Activated naive CD8-positive, alpha-beta T cell treated with anti-CD3 and anti-CD28 coated beads for 36 hours (primary cell): ENCODE measurements at regions not wholly inside any gene's neighbourhood (a gene's known extent, or its start where the extent isn't known, plus 50 kb on each side); places are given as distances from the start of the nearest gene placed in this dataset.

Experiments
- DNase-seq: peaks from one replicate; pipeline ENCODE4 v3.0.0; 2021
- H3K27ac Mint-ChIP-seq: one replicate; pipeline ENCODE4 v1.8.0; 2022; ENCODE audit warnings: mild to moderate bottlenecking, moderate library complexity, mixed read lengths
- H3K27me3 Mint-ChIP-seq: one replicate; pipeline ENCODE4 v1.8.0; 2022; ENCODE audit warnings: mild to moderate bottlenecking, mixed read lengths
- H3K36me3 Mint-ChIP-seq: one replicate; pipeline ENCODE4 v1.8.0; 2021; ENCODE audit warnings: mild to moderate bottlenecking, mixed read lengths
- H3K4me1 Mint-ChIP-seq: one replicate; pipeline ENCODE4 v1.8.0; 2021; ENCODE audit warnings: mixed read lengths
- H3K4me3 Mint-ChIP-seq: one replicate; pipeline ENCODE4 v1.8.0; 2022; ENCODE audit warnings: mild to moderate bottlenecking, moderate library complexity, mixed read lengths
- H3K9me3 Mint-ChIP-seq: one replicate; pipeline ENCODE4 v1.8.0; 2022; ENCODE audit warnings: mixed read lengths

- H3K27me3 Mint-ChIP-seq = peaks cover 4% of the 10 kb centered on the region
- no peak overlapping the region for H3K4me3 Mint-ChIP-seq
- no peak for DNase-seq
- no peaks in the 10 kb centered on the region for H3K36me3 Mint-ChIP-seq
- no peaks in the 10 kb centered on the region for H3K9me3 Mint-ChIP-seq
- H3K4me1 Mint-ChIP-seq = no peaks in the 10 kb centered on the region
- H3K27ac Mint-ChIP-seq = no peak overlapping the region
Measured at GRCh38 chr10:91042069-91042468, 121.2 kb upstream of the ANKRD1 start.

GRCh38 chr10:91043173-91043910 lies 122.5 kb upstream of the ANKRD1 start:
- H3K4me1 Mint-ChIP-seq = peaks cover 1% of the 10 kb centered on the region
- no peak overlapping the region for H3K4me3 Mint-ChIP-seq
- no peaks in the 10 kb centered on the region for H3K9me3 Mint-ChIP-seq
- DNase-seq = no peak
- peaks cover 4% of the 10 kb centered on the region for H3K27me3 Mint-ChIP-seq
- H3K36me3 Mint-ChIP-seq = no peaks in the 10 kb centered on the region
- H3K27ac Mint-ChIP-seq = no peak overlapping the region

DNA sequence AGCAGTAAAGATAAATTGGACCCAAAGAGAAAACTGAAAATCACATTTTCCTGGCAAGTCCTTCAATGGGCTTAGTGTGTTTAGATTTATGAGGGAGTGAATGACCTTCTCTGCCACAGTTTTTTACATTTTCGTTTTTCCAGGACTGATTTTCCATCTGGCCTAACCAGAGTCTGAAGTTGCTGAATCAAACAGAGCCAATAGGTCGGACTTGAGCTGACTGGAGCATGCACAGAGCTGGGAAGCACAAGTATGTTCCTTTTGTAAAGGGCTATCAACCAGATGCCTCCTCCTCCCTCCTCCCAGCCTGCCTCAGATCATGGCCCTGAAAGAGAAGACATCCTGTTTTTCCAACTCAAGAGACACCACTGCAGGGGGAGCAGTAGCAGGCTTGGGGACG lies 126.0 kb upstream of the ANKRD1 start:
- Mint-ChIP-seq H3K4me1 (peaks cover 4% of the 10 kb centered on the region), H3K36me3 (no peaks in the 10 kb centered on the region), H3K9me3 (no peaks in the 10 kb centered on the region), H3K27ac (no peak overlapping the region), H3K27me3 (peaks cover 10% of the 10 kb centered on the region), H3K4me3 (no peak overlapping the region)
- no peak for DNase-seq

- no peak overlapping the region for H3K27ac Mint-ChIP-seq
- H3K4me3 Mint-ChIP-seq = no peak overlapping the region
- peaks cover 4% of the 10 kb centered on the region for H3K4me1 Mint-ChIP-seq
- DNase-seq = no peak
- H3K27me3 Mint-ChIP-seq = peaks cover 10% of the 10 kb centered on the region
- no peaks in the 10 kb centered on the region for H3K36me3 Mint-ChIP-seq
- no peaks in the 10 kb centered on the region for H3K9me3 Mint-ChIP-seq
Measured at GRCh38 chr10:91048380-91048779, 127.5 kb upstream of the ANKRD1 start.

- no peak for DNase-seq
- Mint-ChIP-seq H3K27ac (no peak overlapping the region), H3K9me3 (no peaks in the 10 kb centered on the region), H3K36me3 (no peaks in the 10 kb centered on the region), H3K27me3 (peaks cover 10% of the 10 kb centered on the region), H3K4me3 (no peak overlapping the region), H3K4me1 (peaks cover 4% of the 10 kb centered on the region)
Measured at GRCh38 chr10:91049296-91049987, 128.6 kb upstream of the ANKRD1 start.

DNA sequence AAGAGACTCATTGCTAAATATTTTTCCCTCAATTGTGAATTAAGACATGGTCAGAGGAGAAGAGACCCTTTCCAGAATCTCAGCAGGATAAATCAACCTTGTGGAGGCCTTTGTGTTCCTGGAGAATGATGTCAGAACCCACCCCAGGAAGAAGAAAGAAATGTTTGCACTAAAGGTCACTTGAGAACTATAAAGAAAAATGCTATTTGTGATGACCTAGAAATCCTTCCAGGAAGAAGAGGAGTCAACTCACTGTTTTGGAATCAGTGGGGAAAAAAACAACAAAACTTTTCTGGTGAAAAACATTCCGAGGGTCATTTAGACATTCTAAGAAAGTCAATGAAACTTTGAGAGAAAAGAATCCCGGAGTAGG lies 129.1 kb upstream of the ANKRD1 start:
- Mint-ChIP-seq H3K36me3 (no peaks in the 10 kb centered on the region), H3K4me3 (no peak overlapping the region)

DNA sequence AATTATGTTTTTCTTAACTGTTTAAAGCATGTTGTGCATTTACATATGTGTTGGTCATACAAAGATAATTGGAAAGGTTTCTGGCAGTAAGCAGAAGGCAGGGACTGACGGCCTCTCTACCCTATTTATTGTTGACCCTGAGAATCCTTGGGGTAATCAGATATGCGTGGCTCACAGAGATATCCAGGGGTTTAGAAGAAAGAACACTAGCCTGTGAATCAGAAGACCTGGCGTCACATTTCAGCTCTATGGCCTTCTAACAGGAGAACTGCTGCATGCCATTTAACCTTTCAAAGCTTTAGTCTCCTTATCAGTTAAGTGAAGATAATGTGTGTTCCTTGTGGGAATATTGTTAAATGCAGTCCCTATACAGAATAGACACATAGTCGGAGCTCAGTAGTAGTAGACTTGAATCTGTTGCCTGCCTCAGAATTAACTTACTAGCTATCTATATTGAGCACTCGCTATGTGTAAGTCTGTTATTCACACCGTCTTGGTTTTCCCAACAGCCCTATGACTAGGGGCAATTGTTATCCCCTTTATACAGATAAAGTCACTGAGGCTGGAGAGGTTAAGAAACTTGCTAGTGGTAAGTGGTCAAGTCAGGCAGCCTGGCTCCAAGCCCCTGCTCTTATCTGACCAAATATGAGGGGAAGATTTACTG lies 129.6 kb upstream of the ANKRD1 start:
- Mint-ChIP-seq H3K9me3 (no peaks in the 10 kb centered on the region), H3K27me3 (peaks cover 10% of the 10 kb centered on the region), H3K36me3 (no peaks in the 10 kb centered on the region), H3K4me1 (peaks cover 4% of the 10 kb centered on the region), H3K4me3 (no peak overlapping the region), H3K27ac (no peak overlapping the region)
- DNase-seq = no peak

More for the DNA sequence above, 129.1 kb upstream of the ANKRD1 start:
- no peak overlapping the region for H3K27ac Mint-ChIP-seq
- no peak for DNase-seq
- peaks cover 4% of the 10 kb centered on the region for H3K4me1 Mint-ChIP-seq
- H3K27me3 Mint-ChIP-seq = peaks cover 10% of the 10 kb centered on the region
- H3K9me3 Mint-ChIP-seq = no peaks in the 10 kb centered on the region

GRCh38 chr10:91051829-91052228 lies 130.9 kb upstream of the ANKRD1 start:
- no peak overlapping the region for H3K4me3 Mint-ChIP-seq
- H3K36me3 Mint-ChIP-seq = no peaks in the 10 kb centered on the region
- no peaks in the 10 kb centered on the region for H3K9me3 Mint-ChIP-seq

DNA sequence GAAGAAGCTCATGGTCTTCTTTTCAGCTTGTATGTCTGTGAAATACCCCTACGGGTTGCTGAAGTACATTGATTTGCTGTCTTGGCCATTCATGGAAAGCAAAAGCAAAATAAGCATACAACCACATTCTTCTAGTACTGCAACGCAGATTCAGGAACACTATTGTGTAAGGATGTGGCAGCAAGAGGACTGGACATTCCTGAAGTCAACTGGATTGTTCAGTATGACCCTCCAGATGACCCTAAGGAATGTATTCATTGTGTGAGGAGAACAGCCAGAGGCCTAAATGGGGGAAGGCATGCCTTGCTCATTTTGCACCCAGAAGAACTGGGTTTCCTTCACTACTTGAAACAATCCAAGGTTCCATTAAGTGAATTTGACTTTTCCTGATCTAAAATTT lies 133.4 kb upstream of the ANKRD1 start:
- H3K4me1 Mint-ChIP-seq = no peaks in the 10 kb centered on the region
- DNase-seq = no peak
- H3K9me3 Mint-ChIP-seq = no peaks in the 10 kb centered on the region
- no peaks in the 10 kb centered on the region for H3K36me3 Mint-ChIP-seq
- H3K4me3 Mint-ChIP-seq = no peak overlapping the region
- peaks cover 6% of the 10 kb centered on the region for H3K27me3 Mint-ChIP-seq
- H3K27ac Mint-ChIP-seq = no peak overlapping the region

More at GRCh38 chr10:91051829-91052228, 130.9 kb upstream of the ANKRD1 start:
- peaks cover 4% of the 10 kb centered on the region for H3K4me1 Mint-ChIP-seq
- no peak overlapping the region for H3K27ac Mint-ChIP-seq
- peaks cover 6% of the 10 kb centered on the region for H3K27me3 Mint-ChIP-seq
- no peak for DNase-seq

DNA sequence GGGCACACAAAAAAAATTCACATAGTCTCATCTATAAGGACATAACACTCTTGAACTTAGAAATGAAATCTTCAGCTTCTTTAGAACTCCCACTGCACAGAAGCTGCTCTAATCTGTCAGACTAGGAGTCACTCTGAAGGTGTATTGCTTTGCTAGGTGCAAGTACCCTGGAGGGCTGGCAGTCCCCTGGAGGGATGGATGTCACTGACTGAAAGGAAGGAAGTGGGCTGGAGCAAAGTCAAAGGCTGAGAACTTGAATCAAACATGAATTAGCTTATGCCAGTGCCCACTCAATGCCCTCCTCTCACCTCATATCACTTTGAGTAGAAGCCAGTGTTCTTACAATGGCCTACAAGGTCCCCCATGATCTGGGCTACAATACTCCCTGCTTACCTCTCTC lies 140.3 kb upstream of the ANKRD1 start:
- DNase-seq = no peak
- Mint-ChIP-seq H3K9me3 (no peaks in the 10 kb centered on the region), H3K27me3 (no peaks in the 10 kb centered on the region), H3K4me3 (no peak overlapping the region), H3K27ac (no peak overlapping the region), H3K4me1 (no peaks in the 10 kb centered on the region), H3K36me3 (no peaks in the 10 kb centered on the region)

GRCh38 chr10:91061608-91062007 lies 140.7 kb upstream of the ANKRD1 start:
- H3K4me3 Mint-ChIP-seq = no peak overlapping the region
- no peaks in the 10 kb centered on the region for H3K9me3 Mint-ChIP-seq
- no peak for DNase-seq
- H3K4me1 Mint-ChIP-seq = no peaks in the 10 kb centered on the region
- no peaks in the 10 kb centered on the region for H3K27me3 Mint-ChIP-seq
- no peaks in the 10 kb centered on the region for H3K36me3 Mint-ChIP-seq
- no peak overlapping the region for H3K27ac Mint-ChIP-seq

DNA sequence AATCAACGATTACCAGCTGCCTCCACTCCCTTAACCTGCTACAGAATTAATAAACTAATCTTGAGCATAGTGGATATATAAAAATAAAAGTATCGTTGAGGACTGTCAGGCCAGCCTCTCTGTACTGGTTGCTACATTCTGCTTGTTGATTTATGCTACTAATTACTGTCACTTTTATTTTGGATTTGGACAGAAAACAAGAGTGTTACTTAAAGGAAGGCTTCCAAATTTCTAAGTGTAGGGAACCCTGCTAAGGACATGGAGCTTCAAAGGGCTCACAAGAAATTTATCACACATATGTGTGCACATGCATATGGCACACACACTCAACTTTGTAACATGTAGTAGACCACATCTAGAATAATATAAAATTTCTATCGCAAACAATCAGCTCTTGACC lies 141.2 kb upstream of the ANKRD1 start:
- H3K4me3 Mint-ChIP-seq = no peak overlapping the region
- H3K27me3 Mint-ChIP-seq = no peaks in the 10 kb centered on the region
- no peaks in the 10 kb centered on the region for H3K4me1 Mint-ChIP-seq
- no peaks in the 10 kb centered on the region for H3K36me3 Mint-ChIP-seq
- DNase-seq = no peak
- no peak overlapping the region for H3K27ac Mint-ChIP-seq
- no peaks in the 10 kb centered on the region for H3K9me3 Mint-ChIP-seq

- Mint-ChIP-seq H3K4me3 (no peak overlapping the region), H3K9me3 (no peaks in the 10 kb centered on the region), H3K27me3 (no peaks in the 10 kb centered on the region), H3K4me1 (no peaks in the 10 kb centered on the region), H3K27ac (no peak overlapping the region), H3K36me3 (no peaks in the 10 kb centered on the region)
- DNase-seq = no peak
Measured at GRCh38 chr10:91071786-91072185, 148.7 kb upstream of the PCGF5 start.

DNA sequence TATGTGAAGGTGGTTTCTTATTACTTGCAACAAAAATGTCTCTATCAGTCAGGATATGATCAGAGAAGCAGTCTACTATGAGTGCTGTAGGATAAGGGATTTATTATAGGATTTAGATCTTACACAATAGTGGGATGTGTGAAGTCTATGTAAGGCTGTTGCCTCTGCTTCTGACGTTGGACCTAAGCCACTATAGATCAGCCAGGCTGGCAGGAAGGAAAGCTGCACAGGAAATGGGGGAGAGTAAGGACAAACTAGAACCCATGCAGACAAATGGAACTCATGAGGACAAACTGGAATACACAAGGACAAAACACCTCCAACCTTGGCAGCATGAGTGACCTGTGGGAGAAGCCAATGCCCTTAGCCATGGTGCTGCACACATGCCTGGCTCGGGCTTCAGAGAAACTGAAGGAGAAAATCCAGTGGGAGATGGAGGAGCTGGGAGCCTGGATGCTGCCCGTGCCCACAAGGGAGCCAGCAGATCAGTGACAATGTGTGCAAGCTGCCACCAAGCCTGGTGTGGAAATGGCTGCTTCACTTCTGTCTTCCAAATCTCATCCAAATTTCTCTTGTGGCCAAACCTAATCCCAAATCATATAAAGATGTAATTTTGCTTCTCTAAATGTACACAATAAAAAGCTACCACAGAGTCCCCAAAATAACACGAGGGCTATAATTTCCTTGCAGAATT lies 147.0 kb upstream of the PCGF5 start:
- H3K9me3 Mint-ChIP-seq = no peaks in the 10 kb centered on the region
- H3K36me3 Mint-ChIP-seq = no peaks in the 10 kb centered on the region
- no peak overlapping the region for H3K27ac Mint-ChIP-seq
- H3K4me3 Mint-ChIP-seq = no peak overlapping the region
- no peaks in the 10 kb centered on the region for H3K4me1 Mint-ChIP-seq
- no peak for DNase-seq
- peaks cover 6% of the 10 kb centered on the region for H3K27me3 Mint-ChIP-seq

DNA sequence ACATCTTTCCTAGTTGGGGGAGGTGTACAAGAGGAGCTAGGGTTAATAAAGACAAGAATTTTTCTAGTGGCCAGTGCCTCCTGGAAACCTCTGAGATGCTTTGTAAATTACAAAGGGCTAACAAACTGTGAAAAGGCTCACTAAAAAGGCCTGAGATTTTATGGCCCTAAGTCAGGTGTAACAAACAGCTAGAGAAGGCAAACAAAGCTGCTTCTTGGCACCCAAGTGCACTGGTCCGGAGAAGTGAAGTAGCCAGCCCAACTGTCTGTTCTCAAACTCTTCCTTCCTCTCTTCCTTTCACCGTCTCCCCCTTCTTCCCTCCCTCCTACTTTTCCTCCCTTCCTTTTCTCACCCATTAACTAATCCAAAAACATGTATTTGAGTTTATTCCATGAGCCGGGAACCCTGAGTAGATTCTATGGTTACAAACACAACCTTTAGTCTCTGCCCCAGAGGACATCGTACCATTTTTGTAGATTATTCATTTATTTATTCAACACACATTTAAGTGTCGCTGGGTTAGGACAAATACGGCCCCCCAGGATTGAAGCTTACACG lies 143.4 kb upstream of the PCGF5 start:
- DNase-seq = no peak
- Mint-ChIP-seq H3K9me3 (no peaks in the 10 kb centered on the region), H3K4me3 (no peak overlapping the region), H3K27me3 (peaks cover 11% of the 10 kb centered on the region), H3K4me1 (no peaks in the 10 kb centered on the region), H3K27ac (no peak overlapping the region), H3K36me3 (no peaks in the 10 kb centered on the region)
